ENCODE measurements at regions not wholly inside any gene's neighbourhood (a gene's known extent, or its start where the extent isn't known, plus 50 kb on each side); places are given as distances from the start of the nearest gene placed in this dataset.
"Not testable (repeated sequence)": the region's sequence is repeated elsewhere in the genome, so short reads cannot be mapped to it uniquely, and the experiment has no call there.

DNA sequence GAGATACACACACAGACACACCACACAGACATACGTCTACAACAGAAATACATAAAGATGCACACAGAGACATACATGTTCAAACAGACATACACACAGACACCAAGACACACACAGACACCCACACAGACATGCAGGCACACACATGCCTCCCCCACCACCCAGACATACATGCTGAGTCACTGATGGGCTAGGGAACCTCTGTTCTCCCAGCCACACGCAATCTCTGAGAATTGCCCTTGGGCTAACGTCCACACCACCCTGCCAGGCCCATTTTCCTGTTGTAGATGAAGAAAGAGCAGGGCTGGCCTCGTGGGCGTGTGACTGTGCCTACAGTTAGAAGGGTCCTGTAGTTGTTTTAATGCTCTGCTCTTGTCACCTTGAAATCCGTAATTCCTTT is 261.9 kb downstream of the KCNRG start:
- ATAC-seq, result no peak

- ATAC-seq, result no peak
Observed at GRCh38 chr13:50277906-50278305, 262.7 kb downstream of the KCNRG start.

DNA sequence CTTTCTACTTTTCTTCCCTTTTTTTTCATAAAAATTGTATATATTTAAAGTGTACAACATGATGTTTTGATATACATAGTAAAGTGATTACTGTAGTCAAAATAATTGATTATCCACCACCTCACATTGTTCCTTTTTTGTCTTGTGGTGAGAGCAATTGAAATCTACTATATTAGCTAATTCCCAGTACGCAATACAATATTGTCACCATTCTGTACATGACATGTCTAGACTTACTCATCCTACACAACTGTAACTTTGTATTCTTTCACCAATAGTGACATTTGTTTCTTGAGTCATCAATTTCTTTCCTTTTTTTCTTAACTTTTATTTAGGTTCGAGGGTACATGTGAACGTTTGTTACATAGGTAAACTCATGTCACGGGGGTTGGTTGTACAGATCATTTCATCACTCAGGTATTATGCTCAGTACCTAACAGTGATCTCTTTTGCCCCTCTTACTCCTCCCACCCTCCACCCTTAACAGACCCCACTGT is 265.2 kb downstream of the KCNRG start:
- no peak for ATAC-seq

DNA sequence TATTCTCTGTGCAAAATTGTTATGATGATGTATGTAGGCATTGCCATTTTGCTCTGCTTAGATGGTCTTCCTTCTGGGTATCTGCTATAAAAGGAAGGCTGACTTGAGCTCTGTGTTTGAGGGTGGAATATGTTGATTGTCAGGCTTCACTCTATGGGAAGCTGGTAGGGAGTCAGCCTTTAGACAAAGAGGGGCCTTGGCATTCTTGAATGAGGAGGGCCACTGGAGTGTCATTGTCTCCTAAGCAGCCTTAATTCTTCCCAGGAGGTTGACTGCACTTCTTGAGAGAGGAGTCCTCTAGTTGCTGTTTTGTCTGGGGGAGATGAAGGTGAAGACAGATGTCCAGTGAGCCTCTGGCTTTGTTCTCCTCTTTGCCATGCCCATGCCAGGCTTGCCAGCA is 266.8 kb downstream of the KCNRG start:
- ATAC-seq, result no peak

DNA sequence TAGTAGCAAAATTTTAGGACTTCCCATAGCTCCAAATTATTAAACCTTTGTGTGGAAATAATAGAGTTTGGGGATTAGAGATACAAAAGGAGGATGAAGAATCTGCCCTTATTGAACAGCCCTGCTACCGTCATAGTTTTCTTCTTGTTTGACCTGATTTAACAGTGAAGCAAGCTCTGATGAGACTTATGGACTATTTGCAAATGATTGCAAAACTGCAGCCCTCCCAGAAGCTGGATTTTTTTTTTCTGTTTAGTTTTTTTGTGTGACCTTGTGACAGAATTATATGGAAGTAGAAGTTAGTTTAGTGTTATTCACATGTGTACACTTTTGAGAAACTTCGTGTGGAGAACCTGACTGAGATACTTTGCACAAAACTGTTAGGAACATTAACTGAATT is 267.8 kb downstream of the KCNRG start:
- no peak for ATAC-seq

- ATAC-seq, result no peak
Observed at GRCh38 chr13:50284540-50284939, 269.3 kb downstream of the KCNRG start.

GRCh38 chr13:50285283-50285682 is 270.0 kb downstream of the KCNRG start:
- ATAC-seq, result no peak

DNA sequence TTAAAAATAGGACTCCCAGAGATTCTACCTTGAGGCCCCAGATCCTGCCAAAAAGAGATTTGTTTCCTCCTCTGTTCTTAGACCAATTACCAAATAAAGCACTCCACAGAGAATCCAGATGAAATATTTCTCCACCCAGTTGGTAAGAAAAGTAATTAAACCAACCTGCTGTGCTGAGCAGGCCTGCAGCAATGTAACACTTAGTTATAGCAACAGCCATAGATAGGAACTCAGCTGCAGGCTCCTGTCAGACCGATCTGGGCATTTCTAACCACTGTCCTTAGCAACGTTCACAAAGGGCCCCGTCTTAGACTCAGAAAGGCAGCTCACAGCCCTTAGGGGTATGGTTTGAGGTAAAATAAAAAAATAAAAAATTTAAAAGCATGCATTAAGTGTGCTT is 271.1 kb downstream of the KCNRG start:
- no peak for ATAC-seq

- peak; percentile 20 to 46 for ATAC-seq
Observed at GRCh38 chr13:50290186-50290585, 274.9 kb downstream of the KCNRG start.

GRCh38 chr13:50291611-50292010 is 276.4 kb downstream of the KCNRG start:
- ATAC-seq, result no peak

DNA sequence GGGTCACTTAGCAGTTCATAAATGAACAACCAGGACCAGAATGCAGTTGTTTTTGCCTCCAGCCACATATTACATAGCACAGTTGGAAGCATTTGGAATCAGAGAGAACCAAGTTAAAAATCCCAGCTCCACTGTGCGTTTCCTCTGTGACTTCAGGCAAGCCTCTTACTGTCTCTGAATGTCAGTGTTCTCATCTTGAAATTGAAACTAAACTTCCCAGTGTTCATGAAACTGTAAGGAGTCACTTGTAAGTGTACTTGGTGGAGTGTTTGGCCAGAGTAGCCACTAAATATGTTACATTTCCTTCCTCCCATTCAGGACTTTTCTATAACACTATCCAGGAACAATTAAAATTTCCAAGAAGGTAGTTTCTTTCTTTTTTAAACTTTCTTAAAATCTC is 276.8 kb downstream of the KCNRG start:
- ATAC-seq, result no peak

DNA sequence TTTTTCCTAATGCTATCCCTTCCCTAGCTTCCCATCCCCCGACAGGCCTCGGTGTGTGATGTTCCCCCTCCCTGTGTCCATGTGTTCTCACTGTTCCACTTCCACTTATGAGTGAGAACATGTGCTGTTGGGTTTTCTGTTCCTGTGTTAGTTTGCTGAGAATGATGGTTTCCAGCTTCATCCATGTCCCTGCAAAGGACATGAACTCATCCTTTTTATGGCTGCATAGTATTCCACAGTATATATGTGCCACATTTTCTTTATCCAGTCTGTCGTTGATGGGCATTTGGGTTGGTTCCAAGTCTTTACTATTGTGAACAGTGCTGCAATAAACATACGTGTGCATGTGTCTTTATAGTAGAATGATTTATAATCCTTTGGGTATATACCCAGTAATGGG is 279.2 kb downstream of the KCNRG start:
- ATAC-seq, result not testable (repeated sequence)

DNA sequence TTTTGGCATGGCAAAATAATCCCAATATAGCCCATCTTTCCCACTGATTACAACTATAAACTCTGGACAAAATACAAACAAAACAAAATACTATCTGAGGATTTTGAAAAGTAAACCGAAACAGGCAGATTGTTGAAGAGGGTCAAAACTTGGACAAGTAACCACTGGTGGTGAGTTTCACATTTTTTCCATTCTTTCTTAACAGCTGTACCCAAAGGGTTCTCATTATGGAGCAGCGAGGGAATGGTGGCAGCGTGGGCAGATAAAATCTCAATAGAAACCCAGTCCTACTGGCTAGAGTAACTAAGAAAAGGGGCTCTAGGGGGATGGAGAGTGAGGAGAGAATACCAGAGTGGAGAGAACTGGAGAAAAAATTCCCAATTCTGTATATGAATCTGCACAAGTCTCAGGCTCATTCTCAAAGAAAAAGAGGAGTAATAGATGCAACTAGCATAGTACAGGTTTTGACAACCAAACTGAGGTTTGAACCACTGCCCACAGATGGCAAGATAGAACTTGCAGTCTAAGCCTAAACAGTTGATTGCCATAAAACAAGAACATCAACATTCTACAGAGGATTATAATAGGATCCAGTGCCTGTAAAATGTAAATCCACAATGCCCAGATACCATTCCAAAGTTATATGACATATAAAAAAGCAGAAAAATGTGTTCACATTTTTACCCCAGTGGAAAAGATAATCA is 284.5 kb downstream of the KCNRG start:
- no peak for ATAC-seq

GRCh38 chr13:50303963-50304721 is 288.9 kb downstream of the KCNRG start:
- no peak for ATAC-seq

- ATAC-seq, result no peak
Observed at GRCh38 chr13:50306156-50306555, 290.9 kb downstream of the KCNRG start.

DNA sequence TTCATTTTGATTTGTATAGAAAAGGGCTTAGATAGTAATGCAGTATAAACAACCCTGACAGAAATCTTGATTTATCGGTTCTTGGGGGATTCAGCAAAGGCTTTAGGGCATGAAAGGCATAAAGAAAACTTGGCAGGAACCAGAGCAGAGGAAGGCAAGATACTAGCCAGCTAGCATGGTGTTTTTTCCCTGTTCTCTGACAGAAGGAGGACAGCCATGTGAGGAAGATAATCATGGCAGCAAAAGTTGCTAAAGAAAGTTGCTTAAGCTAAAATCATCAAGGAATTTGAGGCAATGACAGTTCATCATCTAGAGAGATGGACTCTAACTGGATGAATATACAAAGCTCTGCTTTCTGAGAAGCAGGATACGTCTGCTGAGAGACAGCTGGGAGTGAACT is 294.1 kb downstream of the KCNRG start:
- ATAC-seq, result no peak

- ATAC-seq, result no peak
Observed at GRCh38 chr13:50309882-50310594, 294.8 kb downstream of the KCNRG start.

DNA sequence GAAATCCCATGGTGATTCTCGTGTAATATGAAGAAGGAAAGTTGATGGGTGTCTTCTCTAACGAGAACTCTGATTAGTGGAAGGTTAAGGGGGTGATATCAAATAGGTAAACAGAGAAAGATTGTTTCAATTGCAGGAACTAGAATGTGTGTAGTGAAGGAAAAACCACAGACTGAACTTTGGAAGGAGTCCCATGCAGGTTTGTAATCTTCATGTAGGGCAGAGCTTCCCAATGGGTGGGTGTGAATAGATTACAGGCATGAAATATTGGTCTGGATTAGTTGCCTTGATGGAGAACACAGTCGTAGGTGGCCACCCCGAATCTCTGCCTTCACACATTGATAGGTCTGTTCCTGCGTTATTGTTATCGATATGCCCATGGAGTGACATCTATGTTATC is 295.5 kb downstream of the KCNRG start:
- ATAC-seq, result no peak

DNA sequence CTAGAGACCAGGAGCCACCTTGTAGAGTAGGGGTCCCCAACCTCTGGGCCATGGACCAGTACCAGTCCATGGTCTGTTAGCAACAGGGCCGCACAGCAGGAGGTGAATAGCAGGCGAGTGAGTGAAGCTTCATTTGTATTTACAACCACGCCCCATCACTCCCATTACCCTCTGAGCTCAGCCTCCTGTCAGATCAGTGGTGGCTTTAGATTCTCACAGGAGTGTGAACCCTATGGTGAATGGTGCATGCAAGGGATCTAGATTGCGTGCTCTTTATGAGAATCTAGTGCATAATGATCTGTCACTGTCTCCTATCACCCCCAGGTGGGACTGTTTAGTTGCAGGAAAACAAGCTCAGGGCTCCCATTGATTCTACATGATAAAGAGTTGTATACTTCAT is 303.6 kb downstream of the KCNRG start:
- ATAC-seq, result no peak

DNA sequence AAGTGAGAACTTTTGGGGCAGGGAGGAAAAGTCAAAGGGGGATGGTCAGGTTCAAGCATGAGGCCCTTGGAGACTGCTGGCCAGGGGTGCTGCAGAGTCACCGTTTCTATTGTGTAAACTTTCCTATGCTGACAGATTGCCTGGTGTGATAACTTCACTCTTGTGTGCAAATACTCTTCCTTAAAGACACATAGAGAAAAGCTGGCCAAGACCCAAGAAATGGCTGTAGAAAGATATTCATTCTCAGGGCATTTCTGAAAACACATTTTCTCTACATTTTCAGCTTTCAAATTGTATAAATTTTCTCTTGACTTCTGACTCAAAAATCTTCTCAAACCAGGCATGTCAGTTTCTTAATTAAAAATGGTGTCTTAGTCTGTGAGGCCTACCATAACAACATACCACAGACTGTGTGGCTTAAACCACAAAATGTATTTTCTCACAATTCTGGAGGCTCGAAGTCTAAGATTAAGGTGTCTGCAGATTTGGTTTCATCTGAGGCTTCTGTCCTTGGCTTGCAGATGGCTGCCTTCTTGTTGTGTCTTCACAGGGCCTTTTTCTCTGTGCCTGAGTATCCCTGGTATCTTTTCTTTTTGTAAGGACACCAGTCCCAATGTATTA is 304.5 kb downstream of the KCNRG start:
- no peak for ATAC-seq

- no peak for ATAC-seq
Observed at GRCh38 chr13:50320271-50320862, 305.1 kb downstream of the KCNRG start.

DNA sequence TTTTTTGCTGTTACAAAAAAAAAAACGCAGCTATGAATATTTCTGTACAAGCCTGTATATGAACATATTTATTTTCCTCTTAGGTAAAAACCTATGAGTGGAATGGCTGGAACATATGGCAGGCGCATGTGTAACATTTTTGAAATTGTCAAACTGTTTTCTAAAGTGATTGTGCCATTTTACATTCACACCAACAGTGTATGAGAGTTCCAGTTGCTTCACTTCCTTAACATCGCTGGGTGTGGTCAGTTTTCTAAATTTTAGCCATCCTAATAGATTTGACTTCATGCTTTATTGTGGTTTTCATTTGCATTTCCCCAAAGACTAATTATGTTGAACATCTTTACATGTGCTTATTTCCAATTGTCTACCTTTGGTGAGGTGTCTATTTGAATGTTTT is 306.8 kb downstream of the KCNRG start:
- ATAC-seq, result no peak
